OCI-LY3 (cell line): ENCODE measurements at regions not wholly inside any gene's neighbourhood (a gene's known extent, or its start where the extent isn't known, plus 50 kb on each side); places are given as distances from the start of the nearest gene placed in this dataset.

ENCODE experiments used
- H2AFZ ChIP-seq: fragments of 200-600, 300-600 bp; shearing (Covaris generic); 2 replicates; pipeline ENCODE4 v1.6.0; 2014; ENCODE audit warnings: antibody characterized with exemption, low read depth, low read length
- H3K27ac ChIP-seq: fragments of 200-600, 300-600 bp; sonication (generic); 2 replicates; pipeline ENCODE4 v1.5.1; 2014; ENCODE audit warnings: mild to moderate bottlenecking, low read length, moderate library complexity, mixed read lengths
- H3K27me3 ChIP-seq: fragments of 200-600, 300-600 bp; sonication (generic); 2 replicates; pipeline ENCODE4 v1.6.1; 2014; ENCODE audit warnings: low read depth, low read length, mixed read lengths
- H3K36me3 ChIP-seq: fragments of 200-600, 300-600 bp; sonication (generic); replicated peaks from 2 replicates; pipeline ENCODE3; 2014; ENCODE audit warnings: low read depth, low read length, mixed read lengths
- H3K4me1 ChIP-seq: fragments of 300-600, 200-600 bp; sonication (generic); 2 replicates; pipeline ENCODE4 v1.6.1; 2014; ENCODE audit warnings: low read length, mixed read lengths
- H3K4me2 ChIP-seq: fragments of 200-600, 300-600 bp; sonication (generic); 2 replicates; pipeline ENCODE4 v1.6.1; 2014; ENCODE audit warnings: low read length, mixed read lengths
- H3K4me3 ChIP-seq: fragments of 300-600, 200-600 bp; sonication (generic); 2 replicates; pipeline ENCODE4 v1.5.1; 2014; ENCODE audit warnings: antibody characterized with exemption, mild to moderate bottlenecking, low read length, moderate library complexity
- H3K79me2 ChIP-seq: fragments of 300-600, 200-600 bp; shearing (Covaris generic); 2 replicates; pipeline ENCODE4 v1.6.1; 2014; ENCODE audit warnings: mild to moderate bottlenecking, low read length, mixed read lengths
- H3K9ac ChIP-seq: fragments of 300-600, 200-600 bp; shearing (Covaris generic); 2 replicates; pipeline ENCODE4 v1.6.0; 2014; ENCODE audit warnings: mild to moderate bottlenecking, low read length, moderate library complexity
- H3K9me3 ChIP-seq: fragments of 200-600, 300-600 bp; shearing (Covaris generic); 2 replicates; pipeline ENCODE4 v1.6.1; 2014; ENCODE audit warnings: low read length, mixed read lengths; ENCODE audit not compliant: insufficient read depth
- H4K20me1 ChIP-seq: fragments of 200-600, 300-600 bp; sonication (generic); 2 replicates; pipeline ENCODE4 v1.6.1; 2016; ENCODE audit warnings: low read length, mixed read lengths; ENCODE audit not compliant: insufficient read depth
- CTCF ChIP-seq: fragments of 200-600, 300-600 bp; sonication (generic); IDR thresholded peaks from 2 replicates; pipeline ENCODE4 v1.5.1; 2014; ENCODE audit warnings: antibody characterized with exemption, low read length, low read depth
- EZH2phosphoT487 ChIP-seq: fragments of 200-600 bp; shearing (Covaris generic); IDR thresholded peaks from 2 replicates; pipeline ENCODE4 v1.6.1; 2018; ENCODE audit warnings: antibody characterized with exemption, mixed run types, low read depth

- H3K9ac ChIP-seq, result no peak overlapping the region
- no peaks in the 10 kb centered on the region for H3K4me1 ChIP-seq
- H3K4me3 ChIP-seq, result no peak overlapping the region
- H3K36me3 ChIP-seq, result no peaks in the 10 kb centered on the region
- no peak overlapping the region for H2AFZ ChIP-seq
- H3K79me2 ChIP-seq, result no peaks in the 10 kb centered on the region
- H3K4me2 ChIP-seq, result no peak overlapping the region
- no peak for TF ChIP-seq EZH2phosphoT487
- TF ChIP-seq CTCF, result no peak
- H3K9me3 ChIP-seq, result 0 out of 2 replicates have a peak, but pooled peaks cover 3% of the 10 kb centered on the region
- H4K20me1 ChIP-seq, result no peaks in the 10 kb centered on the region
- H3K27ac ChIP-seq, result no peak overlapping the region
- no peaks in the 10 kb centered on the region for H3K27me3 ChIP-seq
These were observed 1233.1 kb upstream of the ALCAM start for GRCh38 chr3:104133630-104134029.

GRCh38 chr3:104137116-104137515 is 1229.6 kb upstream of the ALCAM start:
- Histone ChIP-seq H3K4me2 (no peak overlapping the region), H3K9me3 (no peaks in the 10 kb centered on the region), H2AFZ (peak overlapping the region; percentile 41; the same call in 1 of the 2 replicates), H3K27me3 (no peaks in the 10 kb centered on the region), H3K9ac (no peak overlapping the region), H3K79me2 (no peaks in the 10 kb centered on the region), H3K27ac (no peak overlapping the region), H4K20me1 (no peaks in the 10 kb centered on the region), H3K4me1 (no peaks in the 10 kb centered on the region), H3K36me3 (no peaks in the 10 kb centered on the region), H3K4me3 (no peak overlapping the region)
- no peak for TF ChIP-seq CTCF
- TF ChIP-seq EZH2phosphoT487, result no peak

- Histone ChIP-seq H4K20me1 (no peaks in the 10 kb centered on the region), H3K9ac (no peak overlapping the region), H3K27ac (no peak overlapping the region), H3K27me3 (no peaks in the 10 kb centered on the region), H2AFZ (no peak overlapping the region), H3K79me2 (no peaks in the 10 kb centered on the region), H3K4me1 (no peaks in the 10 kb centered on the region), H3K36me3 (no peaks in the 10 kb centered on the region), H3K4me3 (no peak overlapping the region), H3K9me3 (no peaks in the 10 kb centered on the region), H3K4me2 (no peak overlapping the region)
- TF ChIP-seq CTCF (no peak), EZH2phosphoT487 (no peak)
These were observed 1221.5 kb upstream of the ALCAM start for GRCh38 chr3:104145164-104145563.

- H3K4me3 ChIP-seq, result no peak overlapping the region
- no peaks in the 10 kb centered on the region for H3K36me3 ChIP-seq
- no peak overlapping the region for H2AFZ ChIP-seq
- no peaks in the 10 kb centered on the region for H3K4me1 ChIP-seq
- no peak for TF ChIP-seq CTCF
- no peak for TF ChIP-seq EZH2phosphoT487
- H3K27me3 ChIP-seq, result no peaks in the 10 kb centered on the region
- H3K27ac ChIP-seq, result no peak overlapping the region
- no peak overlapping the region for H3K4me2 ChIP-seq
- no peaks in the 10 kb centered on the region for H3K9me3 ChIP-seq
- H3K79me2 ChIP-seq, result no peaks in the 10 kb centered on the region
- H4K20me1 ChIP-seq, result no peaks in the 10 kb centered on the region
- no peak overlapping the region for H3K9ac ChIP-seq
These were observed 1217.6 kb upstream of the ALCAM start for GRCh38 chr3:104149154-104149553.
